Fibroblast of pulmonary artery (primary cell): ENCODE measurements at regions not wholly inside any gene's neighbourhood (a gene's known extent, or its start where the extent isn't known, plus 50 kb on each side); places are given as distances from the start of the nearest gene placed in this dataset.
"Not testable (repeated sequence)": the region's sequence is repeated elsewhere in the genome, so short reads cannot be mapped to it uniquely, and the experiment has no call there.

Experiments
- DNase-seq: peaks from one replicate; pipeline ENCODE4 v3.0.0-alpha.2; 2010; ENCODE audit warnings: low read depth
- H3K4me3 ChIP-seq: replicated peaks from 2 replicates; pipeline ENCODE4 v1.5.1; 2011; ENCODE audit warnings: low read depth, mild to moderate bottlenecking, control low read depth, low read length, moderate library complexity
- CTCF ChIP-seq: IDR thresholded peaks from 2 replicates; pipeline ENCODE4 v1.5.1; 2011; ENCODE audit warnings: mild to moderate bottlenecking, control low read depth, low read length, inconsistent platforms; ENCODE audit errors: missing control alignments

GRCh38 chr10:120108916-120109315 is 216.4 kb downstream of the SEC23IP start:
- TF ChIP-seq CTCF: no peak
- DNase-seq: no peak
- H3K4me3 ChIP-seq: no peak overlapping the region

DNA sequence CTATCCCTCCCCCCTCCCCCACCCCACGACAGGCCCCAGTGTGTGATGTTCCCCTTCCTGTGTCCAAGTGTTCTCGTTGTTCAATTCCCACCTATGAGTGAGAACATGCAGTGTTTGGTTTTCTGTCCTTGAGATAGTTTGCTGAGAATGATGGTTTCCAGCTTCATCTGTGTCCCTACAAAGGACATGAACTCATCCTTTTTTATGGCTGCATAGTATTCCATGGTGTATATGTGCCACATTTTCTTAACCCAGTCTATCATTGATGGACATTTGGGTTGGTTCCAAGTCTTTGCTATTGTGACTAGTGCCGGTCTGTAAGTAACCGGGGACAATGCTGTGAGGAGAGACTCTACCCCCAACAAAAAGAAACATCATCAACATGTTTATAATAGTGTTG is 217.2 kb downstream of the SEC23IP start:
- DNase-seq, H3K4me3 ChIP-seq: not testable (repeated sequence)

DNA sequence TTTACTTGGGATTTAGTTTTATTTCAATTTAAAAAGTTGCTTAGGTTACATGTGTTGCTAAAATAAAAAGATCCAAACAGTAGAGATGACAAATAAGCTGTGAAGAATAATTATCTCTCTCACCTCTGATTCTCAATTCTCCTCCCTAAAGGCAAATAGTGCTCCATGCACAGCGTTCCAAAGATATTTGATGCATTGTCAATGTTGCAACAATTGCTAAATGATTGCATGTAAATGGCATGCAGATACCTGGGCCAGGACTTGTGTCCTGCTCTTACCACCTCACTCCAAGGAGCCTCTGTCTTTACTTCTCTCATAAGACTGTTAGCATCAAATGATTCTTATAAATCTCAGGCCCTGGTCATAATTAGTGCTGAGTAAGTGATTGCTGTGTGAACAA is 217.7 kb downstream of the SEC23IP start:
- no peak for DNase-seq
- H3K4me3 ChIP-seq: no peak overlapping the region
- no peak for TF ChIP-seq CTCF

DNA sequence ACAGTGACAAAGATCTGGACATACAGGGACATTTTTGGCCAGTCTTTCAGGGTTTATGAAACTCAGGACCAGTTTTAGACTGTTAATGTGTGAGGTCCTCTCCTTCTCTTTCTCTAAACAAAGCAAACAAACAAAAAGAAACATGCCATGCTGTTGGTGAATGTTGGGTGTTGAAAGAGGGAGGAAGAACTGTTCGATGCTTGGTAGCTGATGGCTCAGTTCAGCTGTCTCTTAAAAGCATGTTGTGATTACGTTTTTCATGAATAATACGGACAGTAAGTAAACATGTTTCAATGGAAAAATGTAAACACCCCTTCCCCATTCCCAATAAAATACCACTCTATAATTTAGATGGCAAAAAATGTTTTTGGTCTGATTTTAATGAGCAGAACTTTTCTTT is 219.1 kb downstream of the SEC23IP start:
- no peak overlapping the region for H3K4me3 ChIP-seq
- no peak for TF ChIP-seq CTCF
- no peak for DNase-seq

DNA sequence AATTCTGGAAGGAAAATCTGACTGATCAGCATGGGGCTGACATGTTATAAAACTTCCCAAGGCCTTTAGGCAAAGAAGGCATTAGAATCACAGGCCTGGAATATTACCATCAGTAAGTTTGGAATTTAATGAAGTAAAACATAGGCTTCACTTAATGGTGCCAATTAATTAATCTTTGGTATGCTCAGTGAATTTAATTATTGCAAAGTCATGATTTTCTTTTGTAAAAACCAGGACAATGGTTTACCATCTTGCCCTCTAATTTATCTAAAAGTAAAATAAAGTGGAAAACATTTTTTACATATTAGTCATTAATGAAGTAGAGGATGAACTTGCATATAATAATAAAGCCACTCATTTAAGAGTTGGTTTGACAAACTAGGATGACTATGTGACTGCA is 220.3 kb downstream of the SEC23IP start:
- no peak for TF ChIP-seq CTCF
- DNase-seq: no peak
- no peak overlapping the region for H3K4me3 ChIP-seq

DNA sequence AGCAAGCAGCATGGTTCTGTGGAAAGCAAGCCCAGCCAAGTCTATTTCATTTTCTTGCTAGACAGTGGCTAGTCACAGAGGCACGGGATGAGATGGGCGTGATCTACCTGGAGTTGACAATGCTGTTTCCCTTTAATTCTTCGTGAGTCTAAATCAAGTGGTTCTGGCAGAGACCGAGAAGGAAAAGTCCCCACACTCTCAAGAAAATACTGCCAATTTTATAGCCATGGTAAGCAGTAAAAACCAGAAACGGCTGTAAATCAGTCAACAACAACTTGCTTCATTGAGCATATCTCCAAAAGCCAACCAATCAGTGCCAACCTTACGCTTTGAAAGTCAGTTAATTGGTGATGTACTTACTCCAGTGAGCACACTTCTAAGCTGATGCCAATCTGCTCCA is 223.4 kb downstream of the SEC23IP start:
- no peak overlapping the region for H3K4me3 ChIP-seq
- no peak for DNase-seq
- TF ChIP-seq CTCF: no peak

- TF ChIP-seq CTCF: no peak
- H3K4me3 ChIP-seq: no peak overlapping the region
- DNase-seq: no peak
These were observed 229.2 kb downstream of the SEC23IP start for GRCh38 chr10:120121768-120122167.

- TF ChIP-seq CTCF: no peak
- H3K4me3 ChIP-seq: no peak overlapping the region
- peak; percentile 3 for DNase-seq
These were observed 238.7 kb downstream of the SEC23IP start for GRCh38 chr10:120131183-120131582.
